ENCODE measurements at regions not wholly inside any gene's neighbourhood (a gene's known extent, or its start where the extent isn't known, plus 50 kb on each side); places are given as distances from the start of the nearest gene placed in this dataset.

DNA sequence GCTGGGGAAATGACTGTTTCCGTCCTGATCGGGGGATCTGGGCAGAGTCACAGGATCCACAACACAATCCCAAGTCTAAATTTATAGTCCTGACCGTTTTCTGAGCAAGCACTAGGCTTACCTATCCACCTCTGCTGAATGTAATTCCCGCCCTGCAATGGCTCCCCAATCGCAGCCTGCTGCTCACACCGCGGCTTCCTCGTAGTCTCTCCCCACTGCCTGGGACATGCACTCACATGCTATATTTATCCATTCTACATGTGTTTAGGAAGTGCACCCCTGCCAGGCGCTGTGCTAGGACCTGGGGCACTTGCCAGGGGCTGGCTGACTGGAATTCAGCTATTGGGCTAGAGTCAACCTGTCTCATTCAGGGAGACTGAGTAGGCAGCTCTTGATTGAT, 246.6 kb upstream of the CSF3R start:
- H3K27ac ChIP-seq (ENCODE audit: low read depth in 1 of 2, low read length in 2 of 2): no peak overlapping the region
- no peaks in the 10 kb centered on the region for H3K36me3 ChIP-seq (ENCODE audit: control insufficient read depth in 4 of 4, insufficient read depth in 3 of 4, low read depth in 1 of 4, low read length in 3 of 4)
- H3K27me3 ChIP-seq (ENCODE audit: control insufficient read depth in 4 of 4, insufficient read depth in 4 of 4, low read length in 3 of 4): no peaks in the 10 kb centered on the region
- DNase-seq (ENCODE audit: low spot score): no peak
- no peak for TF ChIP-seq RAD21 (IDR thresholded peaks at IDR 0.05)
- TF ChIP-seq, protein P1, sequence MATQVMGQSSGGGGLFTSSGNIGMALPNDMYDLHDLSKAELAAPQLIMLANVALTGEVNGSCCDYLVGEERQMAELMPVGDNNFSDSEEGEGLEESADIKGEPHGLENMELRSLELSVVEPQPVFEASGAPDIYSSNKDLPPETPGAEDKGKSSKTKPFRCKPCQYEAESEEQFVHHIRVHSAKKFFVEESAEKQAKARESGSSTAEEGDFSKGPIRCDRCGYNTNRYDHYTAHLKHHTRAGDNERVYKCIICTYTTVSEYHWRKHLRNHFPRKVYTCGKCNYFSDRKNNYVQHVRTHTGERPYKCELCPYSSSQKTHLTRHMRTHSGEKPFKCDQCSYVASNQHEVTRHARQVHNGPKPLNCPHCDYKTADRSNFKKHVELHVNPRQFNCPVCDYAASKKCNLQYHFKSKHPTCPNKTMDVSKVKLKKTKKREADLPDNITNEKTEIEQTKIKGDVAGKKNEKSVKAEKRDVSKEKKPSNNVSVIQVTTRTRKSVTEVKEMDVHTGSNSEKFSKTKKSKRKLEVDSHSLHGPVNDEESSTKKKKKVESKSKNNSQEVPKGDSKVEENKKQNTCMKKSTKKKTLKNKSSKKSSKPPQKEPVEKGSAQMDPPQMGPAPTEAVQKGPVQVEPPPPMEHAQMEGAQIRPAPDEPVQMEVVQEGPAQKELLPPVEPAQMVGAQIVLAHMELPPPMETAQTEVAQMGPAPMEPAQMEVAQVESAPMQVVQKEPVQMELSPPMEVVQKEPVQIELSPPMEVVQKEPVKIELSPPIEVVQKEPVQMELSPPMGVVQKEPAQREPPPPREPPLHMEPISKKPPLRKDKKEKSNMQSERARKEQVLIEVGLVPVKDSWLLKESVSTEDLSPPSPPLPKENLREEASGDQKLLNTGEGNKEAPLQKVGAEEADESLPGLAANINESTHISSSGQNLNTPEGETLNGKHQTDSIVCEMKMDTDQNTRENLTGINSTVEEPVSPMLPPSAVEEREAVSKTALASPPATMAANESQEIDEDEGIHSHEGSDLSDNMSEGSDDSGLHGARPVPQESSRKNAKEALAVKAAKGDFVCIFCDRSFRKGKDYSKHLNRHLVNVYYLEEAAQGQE (IDR thresholded peaks at IDR 0.05): no peak
- no peak for TF ChIP-seq RXRA (IDR thresholded peaks at IDR 0.05)
- TF ChIP-seq EGR1 (IDR thresholded peaks at IDR 0.05; ENCODE audit: low read depth in 2 of 2): no peak
- TF ChIP-seq, protein P2, sequence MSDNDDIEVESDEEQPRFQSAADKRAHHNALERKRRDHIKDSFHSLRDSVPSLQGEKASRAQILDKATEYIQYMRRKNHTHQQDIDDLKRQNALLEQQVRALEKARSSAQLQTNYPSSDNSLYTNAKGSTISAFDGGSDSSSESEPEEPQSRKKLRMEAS (IDR thresholded peaks at IDR 0.05): no peak
- TF ChIP-seq YY1 (IDR thresholded peaks at IDR 0.05): no peak
- H3K9me3 ChIP-seq (ENCODE audit: control insufficient read depth in 4 of 4, low read length in 3 of 4): peaks cover 0 to 2% (median 0%) of the 10 kb centered on the region in 4 donors
- H3K9ac ChIP-seq (ENCODE audit: low read depth in 1 of 2, low read length in 2 of 2): no peak overlapping the region
- WGBS: 64% methylated on average over 9 of the region's 9 CpGs
- no peaks in the 10 kb centered on the region for H3K4me1 ChIP-seq (ENCODE audit: control insufficient read depth in 4 of 4, insufficient read depth in 4 of 4, low read length in 3 of 4)
- no peak overlapping the region for H3K4me3 ChIP-seq (ENCODE audit: low read depth in 1 of 3, low read length in 3 of 3)

DNA sequence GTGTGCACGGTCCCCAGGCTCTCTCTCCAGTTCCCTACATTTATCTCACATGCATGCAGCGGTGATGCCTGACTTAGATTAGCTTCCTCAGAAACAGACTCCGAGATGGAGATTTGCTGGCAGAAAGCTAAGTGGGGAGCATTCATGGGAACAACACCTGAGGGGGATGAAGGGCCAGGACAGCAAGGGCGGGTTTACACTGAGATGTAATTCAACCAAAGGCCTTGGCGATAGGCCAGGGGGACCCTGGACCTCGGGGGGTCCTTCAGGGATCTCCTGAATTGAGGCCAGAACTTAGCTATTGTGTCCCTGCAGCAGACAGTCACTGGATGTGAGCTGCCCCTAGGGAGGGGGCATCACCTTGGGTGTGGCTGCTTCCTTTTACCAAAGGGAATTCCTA, 246.1 kb upstream of the CSF3R start:
- WGBS: 65% methylated on average over 6 of the region's 6 CpGs
- Histone ChIP-seq H3K36me3 (ENCODE audit: control insufficient read depth in 4 of 4, insufficient read depth in 3 of 4, low read depth in 1 of 4, low read length in 3 of 4) (no peaks in the 10 kb centered on the region), H3K9me3 (ENCODE audit: control insufficient read depth in 4 of 4, low read length in 3 of 4) (no peaks in the 10 kb centered on the region), H3K27me3 (ENCODE audit: control insufficient read depth in 4 of 4, insufficient read depth in 4 of 4, low read length in 3 of 4) (no peaks in the 10 kb centered on the region), H3K4me3 (ENCODE audit: low read depth in 1 of 3, low read length in 3 of 3) (no peak overlapping the region), H3K4me1 (ENCODE audit: control insufficient read depth in 4 of 4, insufficient read depth in 4 of 4, low read length in 3 of 4) (no peaks in the 10 kb centered on the region), H3K9ac (ENCODE audit: low read depth in 1 of 2, low read length in 2 of 2) (no peak overlapping the region), H3K27ac (ENCODE audit: low read depth in 1 of 2, low read length in 2 of 2) (no peak overlapping the region)
- TF ChIP-seq TAF1 (conservative IDR thresholded peaks at IDR 0.05): no peak
- TF ChIP-seq, protein P2 (IDR thresholded peaks at IDR 0.05): no peak
- TF ChIP-seq FOXA2 (IDR thresholded peaks at IDR 0.05): no peak
- TF ChIP-seq EGR1 (IDR thresholded peaks at IDR 0.05; ENCODE audit: low read depth in 2 of 2): no peak
- no peak for DNase-seq (ENCODE audit: low spot score)

DNA sequence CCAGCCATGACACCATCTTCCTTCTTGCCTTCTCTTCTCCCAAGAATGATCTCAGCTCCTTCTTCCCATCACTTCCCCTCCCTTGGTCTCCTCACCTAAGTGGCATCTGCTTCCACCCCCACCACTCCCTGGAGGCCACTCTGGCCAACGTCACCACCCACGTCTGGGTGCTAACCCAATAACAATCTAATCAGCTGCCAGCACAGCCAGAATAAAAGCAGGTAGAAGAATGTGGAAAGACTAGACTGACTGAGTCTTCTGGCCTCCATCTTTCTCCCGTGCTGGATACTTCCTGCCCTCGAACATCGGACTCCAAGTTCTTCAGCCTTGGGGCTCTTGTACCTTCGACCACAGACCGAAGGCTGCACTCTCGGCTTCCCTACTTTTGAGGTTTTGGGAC, 245.3 kb upstream of the CSF3R start:
- H3K36me3 ChIP-seq (ENCODE audit: control insufficient read depth in 4 of 4, insufficient read depth in 3 of 4, low read depth in 1 of 4, low read length in 3 of 4): no peaks in the 10 kb centered on the region
- no peak overlapping the region for H3K9ac ChIP-seq (ENCODE audit: low read depth in 1 of 2, low read length in 2 of 2)
- no peaks in the 10 kb centered on the region for H3K27me3 ChIP-seq (ENCODE audit: control insufficient read depth in 4 of 4, insufficient read depth in 4 of 4, low read length in 3 of 4)
- H3K9me3 ChIP-seq (ENCODE audit: control insufficient read depth in 4 of 4, low read length in 3 of 4): no peaks in the 10 kb centered on the region
- H3K27ac ChIP-seq (ENCODE audit: low read depth in 1 of 2, low read length in 2 of 2): no peak overlapping the region
- no peak for TF ChIP-seq GABPA (IDR thresholded peaks at IDR 0.05 in 1 of 2, conservative IDR thresholded peaks at IDR 0.05 in 1 of 2)
- H3K4me1 ChIP-seq (ENCODE audit: control insufficient read depth in 4 of 4, insufficient read depth in 4 of 4, low read length in 3 of 4): no peaks in the 10 kb centered on the region
- H3K4me3 ChIP-seq (ENCODE audit: low read depth in 1 of 3, low read length in 3 of 3): no peak overlapping the region
- no peak for DNase-seq (ENCODE audit: low spot score)
- 73% methylated on average over 8 of the region's 8 CpGs for WGBS

DNA sequence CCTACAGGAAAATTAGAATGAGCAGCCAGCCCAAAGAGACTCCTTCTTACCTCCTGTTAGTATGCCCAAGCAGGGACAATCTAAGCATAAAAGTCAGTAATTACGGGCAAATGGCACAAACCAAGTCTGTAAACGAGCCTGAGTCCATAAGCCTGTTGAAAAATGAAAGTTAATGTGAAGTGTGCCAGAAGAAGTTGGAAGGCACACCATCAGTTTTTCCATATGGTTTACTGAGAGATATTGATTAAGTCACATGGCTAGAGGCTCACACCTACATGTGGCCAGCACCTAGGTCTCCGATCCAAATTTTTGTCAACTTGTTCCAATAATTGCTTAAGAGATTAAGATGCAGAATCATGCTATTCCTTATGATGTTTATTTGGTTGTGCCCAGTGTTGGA, 242.4 kb upstream of the CSF3R start:
- no peaks in the 10 kb centered on the region for H3K4me1 ChIP-seq (ENCODE audit: control insufficient read depth in 4 of 4, insufficient read depth in 4 of 4, low read length in 3 of 4)
- H3K27me3 ChIP-seq (ENCODE audit: control insufficient read depth in 4 of 4, insufficient read depth in 4 of 4, low read length in 3 of 4): peaks cover 0 to 6% (median 3%) of the 10 kb centered on the region in 4 donors
- H3K36me3 ChIP-seq (ENCODE audit: control insufficient read depth in 4 of 4, insufficient read depth in 3 of 4, low read depth in 1 of 4, low read length in 3 of 4): no peaks in the 10 kb centered on the region
- no peaks in the 10 kb centered on the region for H3K9me3 ChIP-seq (ENCODE audit: control insufficient read depth in 4 of 4, low read length in 3 of 4)
- no peak overlapping the region for H3K4me3 ChIP-seq (ENCODE audit: low read depth in 1 of 3, low read length in 3 of 3)
- H3K27ac ChIP-seq (ENCODE audit: low read depth in 1 of 2, low read length in 2 of 2): no peak overlapping the region
- H3K9ac ChIP-seq (ENCODE audit: low read depth in 1 of 2, low read length in 2 of 2): no peak overlapping the region
- DNase-seq (ENCODE audit: low spot score): no peak
- 66% methylated on average over 3 of the region's 3 CpGs for WGBS
- TF ChIP-seq, protein P3, sequence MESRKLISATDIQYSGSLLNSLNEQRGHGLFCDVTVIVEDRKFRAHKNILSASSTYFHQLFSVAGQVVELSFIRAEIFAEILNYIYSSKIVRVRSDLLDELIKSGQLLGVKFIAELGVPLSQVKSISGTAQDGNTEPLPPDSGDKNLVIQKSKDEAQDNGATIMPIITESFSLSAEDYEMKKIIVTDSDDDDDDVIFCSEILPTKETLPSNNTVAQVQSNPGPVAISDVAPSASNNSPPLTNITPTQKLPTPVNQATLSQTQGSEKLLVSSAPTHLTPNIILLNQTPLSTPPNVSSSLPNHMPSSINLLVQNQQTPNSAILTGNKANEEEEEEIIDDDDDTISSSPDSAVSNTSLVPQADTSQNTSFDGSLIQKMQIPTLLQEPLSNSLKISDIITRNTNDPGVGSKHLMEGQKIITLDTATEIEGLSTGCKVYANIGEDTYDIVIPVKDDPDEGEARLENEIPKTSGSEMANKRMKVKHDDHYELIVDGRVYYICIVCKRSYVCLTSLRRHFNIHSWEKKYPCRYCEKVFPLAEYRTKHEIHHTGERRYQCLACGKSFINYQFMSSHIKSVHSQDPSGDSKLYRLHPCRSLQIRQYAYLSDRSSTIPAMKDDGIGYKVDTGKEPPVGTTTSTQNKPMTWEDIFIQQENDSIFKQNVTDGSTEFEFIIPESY (IDR thresholded peaks at IDR 0.05): no peak
- no peak for TF ChIP-seq RAD21 (IDR thresholded peaks at IDR 0.05)
- TF ChIP-seq EGR1 (IDR thresholded peaks at IDR 0.05; ENCODE audit: low read depth in 2 of 2): no peak
- no peak for TF ChIP-seq JUND (IDR thresholded peaks at IDR 0.05)
- TF ChIP-seq, protein P4, sequence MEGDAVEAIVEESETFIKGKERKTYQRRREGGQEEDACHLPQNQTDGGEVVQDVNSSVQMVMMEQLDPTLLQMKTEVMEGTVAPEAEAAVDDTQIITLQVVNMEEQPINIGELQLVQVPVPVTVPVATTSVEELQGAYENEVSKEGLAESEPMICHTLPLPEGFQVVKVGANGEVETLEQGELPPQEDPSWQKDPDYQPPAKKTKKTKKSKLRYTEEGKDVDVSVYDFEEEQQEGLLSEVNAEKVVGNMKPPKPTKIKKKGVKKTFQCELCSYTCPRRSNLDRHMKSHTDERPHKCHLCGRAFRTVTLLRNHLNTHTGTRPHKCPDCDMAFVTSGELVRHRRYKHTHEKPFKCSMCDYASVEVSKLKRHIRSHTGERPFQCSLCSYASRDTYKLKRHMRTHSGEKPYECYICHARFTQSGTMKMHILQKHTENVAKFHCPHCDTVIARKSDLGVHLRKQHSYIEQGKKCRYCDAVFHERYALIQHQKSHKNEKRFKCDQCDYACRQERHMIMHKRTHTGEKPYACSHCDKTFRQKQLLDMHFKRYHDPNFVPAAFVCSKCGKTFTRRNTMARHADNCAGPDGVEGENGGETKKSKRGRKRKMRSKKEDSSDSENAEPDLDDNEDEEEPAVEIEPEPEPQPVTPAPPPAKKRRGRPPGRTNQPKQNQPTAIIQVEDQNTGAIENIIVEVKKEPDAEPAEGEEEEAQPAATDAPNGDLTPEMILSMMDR (IDR thresholded peaks at IDR 0.05; ENCODE audit: low read depth, low read length, missing input control): no peak
- no peak for TF ChIP-seq HNF4A (conservative IDR thresholded peaks at IDR 0.05)
- TF ChIP-seq FOXA2 (IDR thresholded peaks at IDR 0.05): no peak
- no peak for TF ChIP-seq GABPA (IDR thresholded peaks at IDR 0.05 in 1 of 2, conservative IDR thresholded peaks at IDR 0.05 in 1 of 2)

Measured in liver (tissue), 8 donors.